Keratinocyte (primary cell): ENCODE measurements at regions not wholly inside any gene's neighbourhood (a gene's known extent, or its start where the extent isn't known, plus 50 kb on each side); places are given as distances from the start of the nearest gene placed in this dataset.

Source experiments
- DNase-seq: peaks from one replicate; pipeline ENCODE4 v3.0.0-alpha.2; 2011; ENCODE audit warnings: low read depth, missing footprints, low spot score
- FAIRE-seq: peaks from 2 replicates; lab custom pipeline; 2011; peaks lifted over from hg19 to GRCh38; lab: Jason Lieb, UNC
- H2AFZ ChIP-seq: 2 replicates; pipeline ENCODE4 v1.6.0; 2012; ENCODE audit warnings: low read length, control low read depth, inconsistent platforms; ENCODE audit not compliant: control insufficient read depth
- H3K27ac ChIP-seq: 2 replicates; pipeline ENCODE4 v1.5.1; 2011; ENCODE audit warnings: low read length; ENCODE audit not compliant: control insufficient read depth, insufficient read depth
- H3K27me3 ChIP-seq: 3 replicates; pipeline ENCODE4 v1.6.0; 2011; ENCODE audit warnings: low read length; ENCODE audit not compliant: control insufficient read depth, insufficient read depth; ENCODE audit errors: extremely low read depth
- H3K36me3 ChIP-seq, 2 experiments: 2 replicates in 1 of 2; 3 replicates in 1 of 2; pipeline ENCODE4 v1.5.1; 2011; ENCODE audit warnings: low read length in 2 of 2, mild to moderate bottlenecking in 1 of 2; ENCODE audit not compliant: control insufficient read depth in 2 of 2, insufficient read depth in 2 of 2; ENCODE audit errors: extremely low read depth in 1 of 2
- H3K4me1 ChIP-seq: 3 replicates; pipeline ENCODE4 v1.5.1; 2011; ENCODE audit warnings: low read length; ENCODE audit not compliant: control insufficient read depth, insufficient read depth; ENCODE audit errors: extremely low read depth
- H3K4me2 ChIP-seq: 3 replicates; pipeline ENCODE4 v1.6.0; 2011; ENCODE audit warnings: low read depth, low read length; ENCODE audit not compliant: control insufficient read depth, insufficient read depth; ENCODE audit errors: extremely low read depth
- H3K4me3 ChIP-seq, 3 experiments: fragments of 200-600 bp in 1 of 3; sonication (generic) in 1 of 3; 2 replicates in 2 of 3; 3 replicates in 1 of 3; pipeline ENCODE4 v1.5.1; 2011 to 2016; ENCODE audit warnings: low read length in 3 of 3, mild to moderate bottlenecking in 3 of 3, control low read depth in 2 of 3, inconsistent platforms in 1 of 3, low read depth in 1 of 3, mixed read lengths in 1 of 3, mixed run types in 1 of 3, moderate library complexity in 1 of 3; ENCODE audit not compliant: control insufficient read depth in 2 of 3, insufficient read depth in 2 of 3; ENCODE audit errors: extremely low read depth in 1 of 3
- H3K79me2 ChIP-seq: 2 replicates; pipeline ENCODE4 v1.6.0; 2012; ENCODE audit warnings: low read length; ENCODE audit not compliant: control insufficient read depth, insufficient read depth
- H3K9ac ChIP-seq: 3 replicates; pipeline ENCODE4 v1.6.0; 2011; ENCODE audit warnings: low read length; ENCODE audit not compliant: control insufficient read depth, insufficient read depth; ENCODE audit errors: extremely low read depth
- H3K9me1 ChIP-seq: 3 replicates; pipeline ENCODE4 v1.6.0; 2011; ENCODE audit warnings: low read length; ENCODE audit not compliant: control insufficient read depth, insufficient read depth; ENCODE audit errors: extremely low read depth
- H3K9me3 ChIP-seq: 2 replicates; pipeline ENCODE4 v1.5.1; 2012; ENCODE audit warnings: low read depth, low read length; ENCODE audit not compliant: control insufficient read depth
- H4K20me1 ChIP-seq: 3 replicates; pipeline ENCODE4 v1.6.0; 2011; ENCODE audit warnings: low read length; ENCODE audit not compliant: control insufficient read depth, insufficient read depth; ENCODE audit errors: extremely low read depth
- EZH2 ChIP-seq: IDR thresholded peaks from one replicate; pipeline ENCODE4 v1.6.1; 2012; ENCODE audit warnings: inconsistent platforms, mild to moderate bottlenecking, low read length, moderate library complexity
- dilution Hi-C: fragments of 300-500 bp; cut with MboI; formaldehyde crosslinking; loops from one replicate; pipeline ENCODE4 v1.7.0; 2020; ENCODE audit warnings: low sequenced_read_pairs; ENCODE audit not compliant: extremely low pct_ligation_motif_present
- TF ChIP-seq, protein P1 (sequence below), 3 experiments: IDR thresholded peaks in 1 of 3; conservative IDR thresholded peaks in 1 of 3; optimal IDR thresholded peaks in 1 of 3; 2 replicates in 2 of 3; 3 replicates in 1 of 3; pipeline versions ENCODE3 to v1.5.1; 2011; ENCODE audit warnings: low read length in 3 of 3, mild to moderate bottlenecking in 3 of 3, moderate library complexity in 2 of 3, control low read depth in 1 of 3, inconsistent platforms in 1 of 3; ENCODE audit not compliant: insufficient read depth in 2 of 3; ENCODE audit errors: extremely low read depth in 1 of 3

DNA sequence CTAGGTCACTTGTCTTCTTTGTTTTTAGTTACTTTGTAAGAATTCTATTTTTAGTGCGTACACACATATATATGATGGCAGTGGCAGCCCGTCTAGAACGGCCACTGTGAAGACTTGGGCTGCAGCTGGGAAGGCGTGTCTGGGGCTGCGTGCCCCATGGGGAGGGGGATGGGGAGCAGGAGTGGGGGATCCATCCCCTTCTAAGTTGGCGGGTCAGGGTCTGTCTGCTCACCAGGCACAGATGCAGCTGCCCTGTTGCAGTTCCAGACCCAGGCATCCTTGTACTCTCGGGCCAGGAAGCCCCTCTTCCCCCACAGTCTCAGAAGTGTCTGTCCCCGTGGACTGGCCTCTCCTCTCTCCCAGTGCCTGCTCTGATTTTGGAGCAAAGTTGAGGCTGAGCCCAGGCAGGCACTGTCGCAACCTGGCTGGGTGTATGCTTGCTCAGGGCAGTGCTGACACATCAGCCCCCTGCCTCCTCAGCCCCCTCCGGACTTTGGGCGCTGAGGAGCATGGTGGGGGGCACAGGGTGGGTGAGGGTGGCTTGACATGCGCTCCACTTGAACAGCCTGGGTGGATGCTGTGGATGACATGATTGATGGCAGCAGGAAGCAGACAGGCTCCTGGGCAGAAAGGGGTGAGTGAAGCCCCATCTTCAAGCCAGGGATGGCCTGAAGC, 271.2 kb upstream of the NAV3 start:
- dilution Hi-C loops, result no loop called here
- Histone ChIP-seq H3K36me3 (no peaks in the 10 kb centered on the region), H3K27ac (no peak overlapping the region), H3K9me3 (no peaks in the 10 kb centered on the region), H4K20me1 (no peaks in the 10 kb centered on the region), H3K9ac (no peak overlapping the region), H3K4me2 (no peak overlapping the region), H2AFZ (no peak overlapping the region), H3K79me2 (no peaks in the 10 kb centered on the region), H3K9me1 (no peaks in the 10 kb centered on the region), H3K27me3 (no peaks in the 10 kb centered on the region), H3K4me1 (no peaks in the 10 kb centered on the region), H3K4me3 (no peak overlapping the region)
- no peak for DNase-seq
- FAIRE-seq, result no peak
- TF ChIP-seq, protein P1, sequence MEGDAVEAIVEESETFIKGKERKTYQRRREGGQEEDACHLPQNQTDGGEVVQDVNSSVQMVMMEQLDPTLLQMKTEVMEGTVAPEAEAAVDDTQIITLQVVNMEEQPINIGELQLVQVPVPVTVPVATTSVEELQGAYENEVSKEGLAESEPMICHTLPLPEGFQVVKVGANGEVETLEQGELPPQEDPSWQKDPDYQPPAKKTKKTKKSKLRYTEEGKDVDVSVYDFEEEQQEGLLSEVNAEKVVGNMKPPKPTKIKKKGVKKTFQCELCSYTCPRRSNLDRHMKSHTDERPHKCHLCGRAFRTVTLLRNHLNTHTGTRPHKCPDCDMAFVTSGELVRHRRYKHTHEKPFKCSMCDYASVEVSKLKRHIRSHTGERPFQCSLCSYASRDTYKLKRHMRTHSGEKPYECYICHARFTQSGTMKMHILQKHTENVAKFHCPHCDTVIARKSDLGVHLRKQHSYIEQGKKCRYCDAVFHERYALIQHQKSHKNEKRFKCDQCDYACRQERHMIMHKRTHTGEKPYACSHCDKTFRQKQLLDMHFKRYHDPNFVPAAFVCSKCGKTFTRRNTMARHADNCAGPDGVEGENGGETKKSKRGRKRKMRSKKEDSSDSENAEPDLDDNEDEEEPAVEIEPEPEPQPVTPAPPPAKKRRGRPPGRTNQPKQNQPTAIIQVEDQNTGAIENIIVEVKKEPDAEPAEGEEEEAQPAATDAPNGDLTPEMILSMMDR (optimal IDR thresholded peaks at IDR 0.05 in 1 of 3, IDR thresholded peaks at IDR 0.05 in 1 of 3, conservative IDR thresholded peaks at IDR 0.05 in 1 of 3; ENCODE audit: extremely low read depth in 1 of 3, insufficient read depth in 2 of 3, low read length in 3 of 3), result no peak
- TF ChIP-seq EZH2, result no peak

DNA sequence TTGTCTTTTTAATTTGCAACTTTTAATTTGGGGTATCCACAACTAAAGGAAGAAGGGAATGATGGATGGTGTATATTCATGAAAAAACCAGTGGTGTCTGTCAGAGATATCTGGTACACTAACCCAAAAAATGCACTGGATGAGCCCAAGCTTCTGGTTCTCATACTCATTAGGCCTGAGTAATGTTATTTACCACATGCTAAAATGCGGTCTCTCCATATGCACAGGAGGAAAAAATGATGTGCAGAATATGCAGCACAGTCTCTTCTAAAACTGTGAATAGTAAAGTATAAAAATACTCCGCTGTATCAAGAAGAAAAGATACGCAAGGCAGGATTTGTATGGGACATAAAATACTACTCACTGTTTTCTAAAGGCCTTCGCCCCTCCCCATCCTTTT, 275.6 kb upstream of the NAV3 start:
- H2AFZ ChIP-seq, result no peak overlapping the region
- no peaks in the 10 kb centered on the region for H4K20me1 ChIP-seq
- H3K4me2 ChIP-seq, result no peak overlapping the region
- dilution Hi-C loops, result no loop called here
- H3K9ac ChIP-seq, result no peak overlapping the region
- no peak overlapping the region for H3K27ac ChIP-seq
- no peak overlapping the region for H3K4me3 ChIP-seq
- no peak for TF ChIP-seq EZH2
- TF ChIP-seq, protein P1 (optimal IDR thresholded peaks at IDR 0.05 in 1 of 3, IDR thresholded peaks at IDR 0.05 in 1 of 3, conservative IDR thresholded peaks at IDR 0.05 in 1 of 3; ENCODE audit: extremely low read depth in 1 of 3, insufficient read depth in 2 of 3, low read length in 3 of 3), result no peak
- H3K27me3 ChIP-seq, result no peaks in the 10 kb centered on the region
- FAIRE-seq (no peak), DNase-seq (no peak)
- H3K36me3 ChIP-seq, result no peaks in the 10 kb centered on the region
- no peaks in the 10 kb centered on the region for H3K9me1 ChIP-seq
- no peaks in the 10 kb centered on the region for H3K9me3 ChIP-seq
- no peaks in the 10 kb centered on the region for H3K4me1 ChIP-seq
- no peaks in the 10 kb centered on the region for H3K79me2 ChIP-seq
